NB4 (cell line): ENCODE measurements at regions not wholly inside any gene's neighbourhood (a gene's known extent, or its start where the extent isn't known, plus 50 kb on each side); places are given as distances from the start of the nearest gene placed in this dataset.

Experiments
- DNase-seq: peaks from one replicate; pipeline ENCODE4 v3.0.0; 2010; ENCODE audit warnings: low read depth
- H3K4me3 ChIP-seq: one replicate; pipeline ENCODE4 v1.5.1; 2011; ENCODE audit warnings: mild to moderate bottlenecking, low read depth, low read length, moderate library complexity
- MAX ChIP-seq: IDR thresholded peaks from 2 replicates; pipeline ENCODE4 v1.6.1; 2011; ENCODE audit warnings: low read depth, low read length
- MYC ChIP-seq: IDR thresholded peaks from 2 replicates; pipeline ENCODE4 v1.6.1; 2011; ENCODE audit warnings: low read depth, low read length
- POLR2A ChIP-seq: IDR thresholded peaks from 2 replicates; pipeline ENCODE4 v1.6.1; 2011; ENCODE audit warnings: mild to moderate bottlenecking; ENCODE audit not compliant: insufficient read length; ENCODE audit errors: extremely low read depth
- TF ChIP-seq, protein P1 (sequence below): IDR thresholded peaks from one replicate; pipeline ENCODE4 v1.5.1; 2012; ENCODE audit warnings: low read depth, low read length

- no peak for DNase-seq
- no peak overlapping the region for H3K4me3 ChIP-seq
- TF ChIP-seq, protein P1, sequence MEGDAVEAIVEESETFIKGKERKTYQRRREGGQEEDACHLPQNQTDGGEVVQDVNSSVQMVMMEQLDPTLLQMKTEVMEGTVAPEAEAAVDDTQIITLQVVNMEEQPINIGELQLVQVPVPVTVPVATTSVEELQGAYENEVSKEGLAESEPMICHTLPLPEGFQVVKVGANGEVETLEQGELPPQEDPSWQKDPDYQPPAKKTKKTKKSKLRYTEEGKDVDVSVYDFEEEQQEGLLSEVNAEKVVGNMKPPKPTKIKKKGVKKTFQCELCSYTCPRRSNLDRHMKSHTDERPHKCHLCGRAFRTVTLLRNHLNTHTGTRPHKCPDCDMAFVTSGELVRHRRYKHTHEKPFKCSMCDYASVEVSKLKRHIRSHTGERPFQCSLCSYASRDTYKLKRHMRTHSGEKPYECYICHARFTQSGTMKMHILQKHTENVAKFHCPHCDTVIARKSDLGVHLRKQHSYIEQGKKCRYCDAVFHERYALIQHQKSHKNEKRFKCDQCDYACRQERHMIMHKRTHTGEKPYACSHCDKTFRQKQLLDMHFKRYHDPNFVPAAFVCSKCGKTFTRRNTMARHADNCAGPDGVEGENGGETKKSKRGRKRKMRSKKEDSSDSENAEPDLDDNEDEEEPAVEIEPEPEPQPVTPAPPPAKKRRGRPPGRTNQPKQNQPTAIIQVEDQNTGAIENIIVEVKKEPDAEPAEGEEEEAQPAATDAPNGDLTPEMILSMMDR, result no peak
- no peak for TF ChIP-seq MYC
- TF ChIP-seq POLR2A, result no peak
- TF ChIP-seq MAX, result no peak
Measured at GRCh38 chr2:37847792-37848191, 77.3 kb upstream of the RMDN2 start.

DNA sequence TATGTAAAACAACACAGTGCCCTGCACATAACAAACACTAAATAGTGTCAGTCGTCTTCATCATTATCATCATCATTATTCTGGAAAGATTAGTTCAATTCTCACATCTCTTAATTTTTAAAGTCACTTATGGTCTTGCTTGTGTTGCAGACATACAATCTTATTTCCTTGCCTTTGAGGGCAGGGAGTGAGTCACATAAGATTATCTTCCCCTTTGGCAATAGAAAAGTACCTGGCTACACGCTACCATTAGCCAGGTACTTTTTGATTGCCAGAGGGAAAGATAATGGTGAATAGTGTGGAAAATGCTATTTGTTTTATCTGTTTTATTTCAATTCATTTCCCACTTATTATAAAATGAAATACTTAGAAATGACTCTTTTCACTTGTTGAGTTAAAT, 76.6 kb upstream of the RMDN2 start:
- TF ChIP-seq, protein P1, result no peak
- H3K4me3 ChIP-seq, result no peak overlapping the region
- no peak for DNase-seq

DNA sequence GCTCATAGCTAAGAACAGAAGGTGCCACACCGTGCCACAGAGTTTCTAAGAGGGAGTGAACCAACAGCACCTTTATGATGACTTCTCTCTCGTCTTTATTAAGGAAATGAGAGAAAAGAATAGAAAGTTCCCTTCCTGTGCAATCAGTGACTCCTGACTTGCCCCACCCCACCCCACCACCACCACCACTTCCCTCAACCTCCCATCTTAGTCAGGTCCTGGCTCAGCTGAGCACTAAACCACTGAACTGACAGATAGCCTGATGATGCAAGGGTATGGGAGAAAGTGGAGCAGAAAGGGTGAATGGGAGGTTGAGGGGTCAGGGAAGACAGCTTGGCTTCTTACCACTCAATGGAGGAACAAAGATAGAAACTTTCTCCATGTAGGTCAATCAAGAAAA, 75.2 kb upstream of the RMDN2 start:
- peak; percentile 42 for DNase-seq
- TF ChIP-seq MAX (no peak), POLR2A (no peak), MYC (no peak)
- TF ChIP-seq, protein P1, result no peak
- no peak overlapping the region for H3K4me3 ChIP-seq

DNA sequence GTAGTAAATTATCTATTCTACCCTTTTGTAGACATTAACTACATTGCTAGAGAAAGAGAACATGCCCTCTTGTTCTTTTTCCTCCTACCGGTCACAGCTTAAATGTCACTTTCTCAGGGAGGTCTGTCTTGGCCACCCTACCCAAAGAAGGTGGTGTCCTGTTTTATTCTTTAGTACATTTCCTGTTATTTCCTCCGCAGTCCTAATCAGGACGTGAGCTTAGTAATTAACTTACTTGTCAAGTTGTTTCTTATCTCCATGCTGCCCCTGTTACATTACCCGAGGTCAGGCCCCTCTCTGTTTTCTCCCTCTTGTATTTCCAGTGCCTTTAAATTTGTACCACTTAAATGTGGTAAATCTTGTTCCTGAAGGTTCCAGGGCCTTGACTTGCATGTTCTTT, 73.7 kb upstream of the RMDN2 start:
- TF ChIP-seq POLR2A, result no peak
- TF ChIP-seq, protein P1, result no peak
- no peak for TF ChIP-seq MYC
- no peak for DNase-seq
- H3K4me3 ChIP-seq, result no peak overlapping the region

GRCh38 chr2:37851828-37852584, 73.1 kb upstream of the RMDN2 start:
- no peak overlapping the region for H3K4me3 ChIP-seq
- DNase-seq, result no peak
- TF ChIP-seq MAX (no peak), POLR2A (no peak), MYC (no peak)
- TF ChIP-seq, protein P1, result no peak

GRCh38 chr2:37852585-37853014, 72.5 kb upstream of the RMDN2 start:
- TF ChIP-seq MAX (no peak), POLR2A (no peak), MYC (no peak)
- TF ChIP-seq, protein P1, result no peak
- DNase-seq, result no peak
- H3K4me3 ChIP-seq, result no peak overlapping the region
